ENCODE measurements at regions not wholly inside any gene's neighbourhood (a gene's known extent, or its start where the extent isn't known, plus 50 kb on each side); places are given as distances from the start of the nearest gene placed in this dataset.

- TF ChIP-seq BCLAF1 (IDR thresholded peaks at IDR 0.05): no peak
- TF ChIP-seq DPF2 (IDR thresholded peaks at IDR 0.05): no peak
These were observed 87.3 kb upstream of the ZBED5 start (continued) for GRCh38 chr11:10945196-10945595.

- no peak overlapping the region for H2AFZ ChIP-seq (ENCODE audit: control insufficient read depth, low read depth, low read length)
- in situ Hi-C loops (cut with MboI) (no loop called here), intact Hi-C loops (cut with micrococcal nuclease; ENCODE audit: unreplicated experiment) (no loop called here)
- CTCF ChIA-PET: interaction anchor here (0.5 to 3.5 kb wide), 4 partner anchors 9 to 77 kb away, joined by 3 to 15 read pairs (median 4); no protein-coding TSS in a partner anchor
- no peaks in the 10 kb centered on the region for H3K9me3 ChIP-seq (replicated peaks; ENCODE audit: control insufficient read depth, insufficient read depth, low read length)
- H3K4me2 ChIP-seq (ENCODE audit: control insufficient read depth, insufficient read depth): no peak overlapping the region
- no peaks in the 10 kb centered on the region; a peak in 2 of 4 replicates for H3K27me3 ChIP-seq (replicated peaks in 1 of 2; ENCODE audit: control insufficient read depth in 2 of 2, insufficient read depth in 2 of 2, low read length in 1 of 2)
- H3K4me3 ChIP-seq: no peak overlapping the region
- no peaks in the 10 kb centered on the region for H3K79me2 ChIP-seq (ENCODE audit: control insufficient read depth, insufficient read depth, low read length)
- no peaks in the 10 kb centered on the region for H3K36me3 ChIP-seq (ENCODE audit: control insufficient read depth in 2 of 2, insufficient read depth in 2 of 2, low read length in 1 of 2)
- H3K27ac ChIP-seq (ENCODE audit: control insufficient read depth, insufficient read depth): no peak overlapping the region
- no peak overlapping the region for H3K9ac ChIP-seq (ENCODE audit: control insufficient read depth, insufficient read depth, low read length)
- ATAC-seq: no peak
- SMC1A ChIA-PET (ENCODE audit: uncharacterized antibody, unreplicated experiment): interaction anchor here (1.0 kb wide), 1 partner anchor 10 kb away, joined by 3 read pairs; no protein-coding TSS in a partner anchor
- no peak for DNase-seq (ENCODE audit: low read depth, low spot score)
- FAIRE-seq: no peak
- 22% methylated on average over 2 of the region's 2 CpGs for WGBS (ENCODE audit: insufficient coverage, insufficient replicate concordance, low lambda C conversion rate, missing lambda C conversion rate)
- RAD21 ChIA-PET (ENCODE audit: unreplicated experiment): no interaction called here
- no peaks in the 10 kb centered on the region for H4K20me1 ChIP-seq (ENCODE audit: control insufficient read depth, insufficient read depth)
- no TSS peak for BruUV-seq (replicated peaks)
- POLR2A ChIA-PET: no interaction called here
- no peaks in the 10 kb centered on the region for H3K4me1 ChIP-seq (ENCODE audit: control insufficient read depth, insufficient read depth, low read length)
- TF ChIP-seq REST (IDR thresholded peaks at IDR 0.05; ENCODE audit: low read depth, low read length) (no peak), ZBED1 (IDR thresholded peaks at IDR 0.05; ENCODE audit: borderline replicate concordance) (no peak), NFYA (IDR thresholded peaks at IDR 0.05; ENCODE audit: borderline replicate concordance, low read depth, low read length) (no peak), MYB (IDR thresholded peaks at IDR 0.05; ENCODE audit: borderline replicate concordance, low read depth, low read length) (no peak), HSF1 (IDR thresholded peaks at IDR 0.05; ENCODE audit: low read depth, low read length) (no peak), NBN (IDR thresholded peaks at IDR 0.05) (no peak), PML (IDR thresholded peaks at IDR 0.05; ENCODE audit: low read length) (no peak), ZNF207 (IDR thresholded peaks at IDR 0.05; ENCODE audit: borderline replicate concordance) (no peak), ZNF217 (IDR thresholded peaks at IDR 0.05) (no peak)
These were observed 86.1 kb upstream of the ZBED5 start for GRCh38 chr11:10943968-10944367.
